Vagina (tissue), 2 donors: ENCODE measurements at regions not wholly inside any gene's neighbourhood (a gene's known extent, or its start where the extent isn't known, plus 50 kb on each side); places are given as distances from the start of the nearest gene placed in this dataset.

Experiments used
- POLR2A ChIP-seq, 2 donors: fragments of 450-650 bp; IDR thresholded peaks; one replicate each; pipeline ENCODE4 v1.6.1; 2017; ENCODE audit warnings: antibody characterized with exemption in 2 of 2, mild to moderate bottlenecking in 2 of 2, moderate library complexity in 2 of 2
- POLR2AphosphoS5 ChIP-seq, 2 donors: sonication (generic); formaldehyde crosslinking; IDR thresholded peaks; one replicate each; pipeline ENCODE4 v1.9.0; 2017; ENCODE audit warnings: antibody characterized with exemption in 2 of 2, mild to moderate bottlenecking in 2 of 2, low read depth in 1 of 2; ENCODE audit not compliant: insufficient read depth in 1 of 2
- TF ChIP-seq, protein P1 (sequence below), 3 experiments: fragments of 450-650 bp in 2 of 3; fragments of 200-600 bp in 1 of 3; sonication (generic) in 1 of 3; IDR thresholded peaks; one replicate each; pipeline ENCODE4 v1.5.1; 2017 to 2019; ENCODE audit warnings: antibody characterized with exemption in 3 of 3, mild to moderate bottlenecking in 2 of 3, moderate library complexity in 2 of 3

- TF ChIP-seq, protein P1, sequence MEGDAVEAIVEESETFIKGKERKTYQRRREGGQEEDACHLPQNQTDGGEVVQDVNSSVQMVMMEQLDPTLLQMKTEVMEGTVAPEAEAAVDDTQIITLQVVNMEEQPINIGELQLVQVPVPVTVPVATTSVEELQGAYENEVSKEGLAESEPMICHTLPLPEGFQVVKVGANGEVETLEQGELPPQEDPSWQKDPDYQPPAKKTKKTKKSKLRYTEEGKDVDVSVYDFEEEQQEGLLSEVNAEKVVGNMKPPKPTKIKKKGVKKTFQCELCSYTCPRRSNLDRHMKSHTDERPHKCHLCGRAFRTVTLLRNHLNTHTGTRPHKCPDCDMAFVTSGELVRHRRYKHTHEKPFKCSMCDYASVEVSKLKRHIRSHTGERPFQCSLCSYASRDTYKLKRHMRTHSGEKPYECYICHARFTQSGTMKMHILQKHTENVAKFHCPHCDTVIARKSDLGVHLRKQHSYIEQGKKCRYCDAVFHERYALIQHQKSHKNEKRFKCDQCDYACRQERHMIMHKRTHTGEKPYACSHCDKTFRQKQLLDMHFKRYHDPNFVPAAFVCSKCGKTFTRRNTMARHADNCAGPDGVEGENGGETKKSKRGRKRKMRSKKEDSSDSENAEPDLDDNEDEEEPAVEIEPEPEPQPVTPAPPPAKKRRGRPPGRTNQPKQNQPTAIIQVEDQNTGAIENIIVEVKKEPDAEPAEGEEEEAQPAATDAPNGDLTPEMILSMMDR (IDR thresholded peaks at IDR 0.05) = no peak
- TF ChIP-seq POLR2A (IDR thresholded peaks at IDR 0.05) (no peak), POLR2AphosphoS5 (IDR thresholded peaks at IDR 0.05; ENCODE audit: insufficient read depth in 1 of 2, low read depth in 1 of 2) (no peak)
Measured at GRCh38 chr16:18047761-18048160, 288.8 kb downstream of the NPIPA8 start.
